B cell (primary cell): ENCODE measurements at regions not wholly inside any gene's neighbourhood (a gene's known extent, or its start where the extent isn't known, plus 50 kb on each side); places are given as distances from the start of the nearest gene placed in this dataset.

ENCODE experiments used
- ATAC-seq: fragments of 200-7000 bp; cut with Tn5 transposase; one replicate; pipeline ENCODE4 v1.10.0; 2021; ENCODE audit warnings: low read depth, mild to moderate bottlenecking, moderate number of reproducible peaks, moderate library complexity
- CTCF ChIA-PET: fragments of 350-600 bp; sonication (Branson Sonifier 250); formaldehyde crosslinking; loops from one replicate; lab custom pipeline; 2021; ENCODE audit warnings: antibody characterized with exemption, inconsistent platforms; lab: Charles Lee
- POLR2A ChIA-PET: fragments of 350-600 bp; sonication (Branson Sonifier 250); formaldehyde crosslinking; loops from one replicate; lab custom pipeline; 2021; ENCODE audit warnings: antibody characterized with exemption; lab: Charles Lee
- DNase-seq: peaks from one replicate; pipeline ENCODE4 v3.0.0; 2013
- H2AFZ ChIP-seq: 2 replicates; pipeline ENCODE4 v1.6.1; 2012; ENCODE audit warnings: mild to moderate bottlenecking, low read depth, low read length; ENCODE audit not compliant: insufficient read depth, poor library complexity, severe bottlenecking
- H3K27ac ChIP-seq, 2 donors: 1 replicate in 1 of 2; 2 replicates in 1 of 2; pipeline ENCODE4 v1.5.1; 2012 to 2013; ENCODE audit warnings: low read length in 2 of 2, mild to moderate bottlenecking in 2 of 2, moderate library complexity in 1 of 2
- H3K27me3 ChIP-seq, 4 experiments: fragments of 200-600 bp in 1 of 4; sonication (generic) in 1 of 4; replicated peaks in 1 of 4; 1 replicate in 2 of 4; 2 replicates in 2 of 4; pipeline versions ENCODE4 v1.6.1 to v1.7.0; 2013 to 2016; ENCODE audit warnings: low read length in 3 of 4, mild to moderate bottlenecking in 2 of 4, mixed read lengths in 1 of 4, moderate library complexity in 1 of 4; ENCODE audit not compliant: insufficient read depth in 4 of 4, control insufficient read depth in 3 of 4; ENCODE audit errors: control extremely low read depth in 1 of 4
- H3K36me3 ChIP-seq, 2 experiments: replicated peaks in 1 of 2; 1 replicate in 1 of 2; 2 replicates in 1 of 2; pipeline versions ENCODE4 v1.6.1 to v1.7.1; 2013; ENCODE audit warnings: low read length in 1 of 2; ENCODE audit not compliant: insufficient read depth in 2 of 2, control insufficient read depth in 1 of 2; ENCODE audit errors: control extremely low read depth in 1 of 2, extremely low read depth in 1 of 2
- H3K4me1 ChIP-seq, 2 donors: fragments of 200-600 bp in 1 of 2; sonication (generic) in 1 of 2; 1 replicate in 1 of 2; 2 replicates in 1 of 2; pipeline versions ENCODE4 v1.5.1 to v1.6.1; 2013 to 2017; ENCODE audit warnings: low read length in 2 of 2; ENCODE audit not compliant: control insufficient read depth in 2 of 2, insufficient read depth in 2 of 2
- H3K4me2 ChIP-seq: replicated peaks from 2 replicates; pipeline ENCODE3; 2012; ENCODE audit warnings: mild to moderate bottlenecking, low read depth, low read length; ENCODE audit not compliant: poor library complexity, severe bottlenecking
- H3K4me3 ChIP-seq, 5 experiments: fragments of 200-600 bp in 1 of 5; sonication (generic) in 1 of 5; 1 replicate in 3 of 5; 2 replicates in 2 of 5; pipeline versions ENCODE4 v1.5.1 to v1.7.0; 2011 to 2016; ENCODE audit warnings: low read length in 4 of 5, mild to moderate bottlenecking in 4 of 5, low read depth in 2 of 5, control low read depth in 1 of 5, moderate library complexity in 1 of 5; ENCODE audit not compliant: insufficient read depth in 1 of 5; ENCODE audit errors: control extremely low read depth in 1 of 5, extremely low read depth in 1 of 5
- H3K79me2 ChIP-seq: fragments of 200-600 bp; sonication (generic); one replicate; pipeline ENCODE4 v1.6.0; 2016; ENCODE audit warnings: low read length; ENCODE audit not compliant: control insufficient read depth, insufficient read depth
- H3K9ac ChIP-seq: fragments of 200-600 bp; sonication (generic); 2 replicates; pipeline ENCODE4 v1.6.1; 2017; ENCODE audit warnings: mild to moderate bottlenecking, low read length, moderate library complexity
- H3K9me3 ChIP-seq, 3 donors: one replicate each; pipeline versions ENCODE4 v1.6.1 to v1.7.1; 2013; ENCODE audit warnings: low read length in 2 of 3; ENCODE audit not compliant: control insufficient read depth in 2 of 3, insufficient read depth in 1 of 3; ENCODE audit errors: control extremely low read depth in 1 of 3
- H4K20me1 ChIP-seq: 2 replicates; pipeline ENCODE4 v1.6.0; 2012; ENCODE audit warnings: mild to moderate bottlenecking, low read length; ENCODE audit not compliant: insufficient read depth, control insufficient read depth, poor library complexity, severe bottlenecking
- H3K27ac Mint-ChIP-seq: one replicate; pipeline ENCODE4 v1.8.0; 2021; ENCODE audit warnings: mixed read lengths
- H3K27me3 Mint-ChIP-seq: one replicate; pipeline ENCODE4 v1.8.0; 2021; ENCODE audit warnings: mixed read lengths
- H3K4me1 Mint-ChIP-seq: one replicate; pipeline ENCODE4 v1.8.0; 2021; ENCODE audit warnings: mixed read lengths
- H3K4me3 Mint-ChIP-seq: one replicate; pipeline ENCODE4 v1.8.0; 2021; ENCODE audit warnings: mixed read lengths
- H3K9me3 Mint-ChIP-seq: one replicate; pipeline ENCODE4 v1.8.0; 2022; ENCODE audit warnings: mixed read lengths; ENCODE audit not compliant: insufficient read depth
- EZH2 ChIP-seq: IDR thresholded peaks from 2 replicates; pipeline ENCODE4 v1.6.1; 2012; ENCODE audit warnings: borderline replicate concordance, low read depth, mild to moderate bottlenecking, moderate library complexity, low read length; ENCODE audit not compliant: insufficient read depth, poor library complexity, severe bottlenecking
- WGBS: methylation state at CpG from one replicate; pipeline ENCODE4 v1.1.5; 2013; ENCODE audit warnings: missing lambda C conversion rate; ENCODE audit not compliant: insufficient coverage; 5-methylcytosine and 5-hydroxymethylcytosine counted together
- intact Hi-C: fragments of 100-400 bp; cut with micrococcal nuclease; formaldehyde crosslinking; loops from one replicate; pipeline ENCODE4 v1.10.0; 2022
- TF ChIP-seq, protein P1 (sequence below): fragments of 200-600 bp; IDR thresholded peaks from one replicate; pipeline ENCODE4 v1.8.0; 2022; ENCODE audit warnings: antibody characterized with exemption, mild to moderate bottlenecking

GRCh38 chr11:129322941-129323340 lies 52.7 kb upstream of the BARX2 start:
- H3K79me2 ChIP-seq = no peaks in the 10 kb centered on the region
- H3K27ac Mint-ChIP-seq = no peak overlapping the region
- H2AFZ ChIP-seq = no peak overlapping the region
- no peaks in the 10 kb centered on the region for H3K27me3 ChIP-seq
- no peaks in the 10 kb centered on the region for H3K4me1 Mint-ChIP-seq
- no peak overlapping the region for H3K4me3 Mint-ChIP-seq
- POLR2A ChIA-PET = no interaction called here
- H3K4me3 ChIP-seq = no peak overlapping the region
- no peaks in the 10 kb centered on the region for H3K36me3 ChIP-seq
- H3K4me2 ChIP-seq = no peak overlapping the region
- H4K20me1 ChIP-seq = no peaks in the 10 kb centered on the region
- H3K4me1 ChIP-seq = no peaks in the 10 kb centered on the region
- no peak for ATAC-seq
- H3K27me3 Mint-ChIP-seq = peaks cover 18% of the 10 kb centered on the region
- no peak overlapping the region for H3K27ac ChIP-seq
- intact Hi-C loops = no loop called here
- WGBS = 91% methylated on average over 6 of the region's 8 CpGs
- no peak for TF ChIP-seq EZH2
- TF ChIP-seq, protein P1, sequence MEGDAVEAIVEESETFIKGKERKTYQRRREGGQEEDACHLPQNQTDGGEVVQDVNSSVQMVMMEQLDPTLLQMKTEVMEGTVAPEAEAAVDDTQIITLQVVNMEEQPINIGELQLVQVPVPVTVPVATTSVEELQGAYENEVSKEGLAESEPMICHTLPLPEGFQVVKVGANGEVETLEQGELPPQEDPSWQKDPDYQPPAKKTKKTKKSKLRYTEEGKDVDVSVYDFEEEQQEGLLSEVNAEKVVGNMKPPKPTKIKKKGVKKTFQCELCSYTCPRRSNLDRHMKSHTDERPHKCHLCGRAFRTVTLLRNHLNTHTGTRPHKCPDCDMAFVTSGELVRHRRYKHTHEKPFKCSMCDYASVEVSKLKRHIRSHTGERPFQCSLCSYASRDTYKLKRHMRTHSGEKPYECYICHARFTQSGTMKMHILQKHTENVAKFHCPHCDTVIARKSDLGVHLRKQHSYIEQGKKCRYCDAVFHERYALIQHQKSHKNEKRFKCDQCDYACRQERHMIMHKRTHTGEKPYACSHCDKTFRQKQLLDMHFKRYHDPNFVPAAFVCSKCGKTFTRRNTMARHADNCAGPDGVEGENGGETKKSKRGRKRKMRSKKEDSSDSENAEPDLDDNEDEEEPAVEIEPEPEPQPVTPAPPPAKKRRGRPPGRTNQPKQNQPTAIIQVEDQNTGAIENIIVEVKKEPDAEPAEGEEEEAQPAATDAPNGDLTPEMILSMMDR = no peak
- no peaks in the 10 kb centered on the region for H3K9me3 ChIP-seq
- CTCF ChIA-PET = interaction anchor here (2.1 kb wide), 1 partner anchor 9 kb away, joined by 7 read pairs; no protein-coding TSS in a partner anchor
- H3K9ac ChIP-seq = no peak overlapping the region
- no peak for DNase-seq
- H3K9me3 Mint-ChIP-seq = no peaks in the 10 kb centered on the region

- 100% methylated on average over 2 of the region's 2 CpGs for WGBS
- H3K9me3 Mint-ChIP-seq = no peaks in the 10 kb centered on the region
- Histone ChIP-seq H2AFZ (no peak overlapping the region), H3K4me3 (no peak overlapping the region), H3K27me3 (no peaks in the 10 kb centered on the region), H3K27ac (no peak overlapping the region), H3K36me3 (no peaks in the 10 kb centered on the region), H3K4me1 (no peaks in the 10 kb centered on the region), H3K9me3 (no peaks in the 10 kb centered on the region), H3K4me2 (no peak overlapping the region), H4K20me1 (no peaks in the 10 kb centered on the region), H3K79me2 (no peaks in the 10 kb centered on the region), H3K9ac (no peak overlapping the region)
- no peaks in the 10 kb centered on the region for H3K4me1 Mint-ChIP-seq
- no peak overlapping the region for H3K4me3 Mint-ChIP-seq
- DNase-seq (no peak), ATAC-seq (no peak)
- no peak overlapping the region for H3K27ac Mint-ChIP-seq
- TF ChIP-seq, protein P1 = no peak
- TF ChIP-seq EZH2 = no peak
- H3K27me3 Mint-ChIP-seq = peaks cover 18% of the 10 kb centered on the region
- ChIA-PET CTCF (no interaction called here), POLR2A (no interaction called here)
- intact Hi-C loops = no loop called here
Measured at GRCh38 chr11:129321076-129321475, 54.6 kb upstream of the BARX2 start.
